Right ventricle myocardium superior (tissue), 1 donor: ENCODE measurements at regions not wholly inside any gene's neighbourhood (a gene's known extent, or its start where the extent isn't known, plus 50 kb on each side); places are given as distances from the start of the nearest gene placed in this dataset.
A peak's percentile ranks its signal among the peaks of the same experiment; 100 is the strongest.

Experiments used
- ATAC-seq: fragments of 200-7000 bp; cut with Tn5 transposase; one replicate; pipeline ENCODE4 v1.9.1; 2020; ENCODE audit warnings: mild to moderate bottlenecking; ENCODE audit not compliant: poor library complexity
- DNase-seq: peaks from one replicate; pipeline ENCODE4 v3.0.0-alpha.2; 2020
- intact Hi-C: fragments of 100-400 bp; cut with DNase I; formaldehyde crosslinking; loops from one replicate; pipeline ENCODE4 v1.11.2; 2022
- donor health status: DM: no; HTN: yes; CAD: no; lungs with severe emphysema.

DNA sequence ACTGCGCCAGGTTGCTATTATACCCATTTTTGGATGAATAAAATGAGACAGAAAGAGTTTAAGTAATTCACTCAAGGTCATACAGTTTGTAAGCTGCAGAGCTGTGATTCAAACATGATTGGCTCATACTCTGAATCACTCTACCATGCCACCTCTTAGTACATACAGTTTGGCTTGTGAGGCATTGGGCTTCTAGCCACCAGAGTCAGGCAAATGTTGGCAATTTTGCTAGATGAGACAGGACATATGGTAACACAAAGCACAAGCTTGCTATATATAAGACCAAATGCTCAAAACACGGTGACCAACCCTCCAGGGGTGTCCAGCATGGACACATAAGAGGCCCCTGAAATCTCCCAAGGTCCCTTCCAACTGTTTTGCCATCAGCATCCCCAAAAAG is 236.0 kb upstream of the IRX5 start:
- intact Hi-C loops = no loop called here
- ATAC-seq (no peak), DNase-seq (no peak)

DNA sequence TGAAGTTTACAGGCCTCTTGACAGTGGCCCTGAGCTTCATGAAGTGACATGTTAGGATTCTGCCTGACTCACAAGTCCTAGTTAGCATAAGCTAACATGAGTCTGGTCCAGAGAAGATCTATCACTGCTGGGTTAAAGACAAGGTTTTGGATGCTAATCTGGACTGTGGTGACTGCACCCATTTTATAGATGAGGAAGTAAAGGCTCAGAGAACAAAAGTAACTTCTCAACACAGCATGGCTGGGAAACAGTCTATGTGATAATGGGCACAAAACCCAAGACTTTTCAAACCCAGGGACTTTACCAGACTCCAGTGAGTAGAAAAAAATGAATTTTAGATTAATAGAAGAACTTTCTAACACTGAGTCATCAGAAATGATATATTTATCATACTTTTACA is 236.8 kb upstream of the IRX5 start:
- DNase-seq (no peak), ATAC-seq (no peak)
- intact Hi-C loops = no loop called here

DNA sequence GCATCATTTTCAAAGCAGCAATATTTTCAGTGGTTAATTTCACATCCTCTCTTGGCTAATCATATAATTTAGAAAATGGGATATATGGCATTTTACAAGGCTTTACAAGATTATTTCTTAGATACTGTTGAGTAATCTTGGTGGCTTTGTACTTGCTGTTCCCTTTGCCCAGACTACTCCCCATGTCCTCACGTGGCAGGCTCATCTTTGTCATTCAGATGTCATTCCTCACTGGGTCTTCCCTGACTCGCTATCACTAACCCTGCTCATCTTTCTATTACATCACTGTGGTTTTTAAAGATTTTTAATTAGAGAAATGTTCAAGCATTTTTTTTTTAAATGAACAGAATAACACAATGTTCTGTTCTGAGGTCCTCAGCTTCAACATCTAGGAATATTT is 240.0 kb upstream of the IRX5 start:
- intact Hi-C loops = no loop called here
- DNase-seq = no peak
- ATAC-seq = no peak

GRCh38 chr16:54690306-54690705 is 240.4 kb upstream of the IRX5 start:
- DNase-seq (no peak), ATAC-seq (no peak)
- intact Hi-C loops = no loop called here

GRCh38 chr16:54689072-54689865 is 241.4 kb upstream of the IRX5 start:
- no peak for ATAC-seq
- intact Hi-C loops = no loop called here
- no peak for DNase-seq

DNA sequence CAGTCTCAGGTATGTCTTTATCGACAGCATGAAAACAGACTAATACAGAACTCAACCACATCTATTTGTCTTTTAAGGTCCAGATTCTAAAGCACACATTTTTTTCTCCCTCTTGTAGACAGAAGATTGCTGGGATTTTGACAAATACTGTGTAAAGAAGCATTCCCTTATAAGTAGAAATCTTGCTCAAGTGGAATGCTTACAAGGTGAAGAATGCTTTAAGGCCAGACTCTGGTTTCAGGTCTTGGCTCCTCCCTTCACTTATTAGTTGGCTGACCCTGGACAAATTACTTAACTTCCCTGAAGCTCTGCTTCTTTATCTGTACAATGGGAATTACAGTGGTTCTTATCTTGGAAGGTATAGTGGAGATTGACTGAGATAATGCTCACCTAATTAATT is 242.3 kb upstream of the IRX5 start:
- intact Hi-C loops = no loop called here
- DNase-seq (no peak), ATAC-seq (no peak)

DNA sequence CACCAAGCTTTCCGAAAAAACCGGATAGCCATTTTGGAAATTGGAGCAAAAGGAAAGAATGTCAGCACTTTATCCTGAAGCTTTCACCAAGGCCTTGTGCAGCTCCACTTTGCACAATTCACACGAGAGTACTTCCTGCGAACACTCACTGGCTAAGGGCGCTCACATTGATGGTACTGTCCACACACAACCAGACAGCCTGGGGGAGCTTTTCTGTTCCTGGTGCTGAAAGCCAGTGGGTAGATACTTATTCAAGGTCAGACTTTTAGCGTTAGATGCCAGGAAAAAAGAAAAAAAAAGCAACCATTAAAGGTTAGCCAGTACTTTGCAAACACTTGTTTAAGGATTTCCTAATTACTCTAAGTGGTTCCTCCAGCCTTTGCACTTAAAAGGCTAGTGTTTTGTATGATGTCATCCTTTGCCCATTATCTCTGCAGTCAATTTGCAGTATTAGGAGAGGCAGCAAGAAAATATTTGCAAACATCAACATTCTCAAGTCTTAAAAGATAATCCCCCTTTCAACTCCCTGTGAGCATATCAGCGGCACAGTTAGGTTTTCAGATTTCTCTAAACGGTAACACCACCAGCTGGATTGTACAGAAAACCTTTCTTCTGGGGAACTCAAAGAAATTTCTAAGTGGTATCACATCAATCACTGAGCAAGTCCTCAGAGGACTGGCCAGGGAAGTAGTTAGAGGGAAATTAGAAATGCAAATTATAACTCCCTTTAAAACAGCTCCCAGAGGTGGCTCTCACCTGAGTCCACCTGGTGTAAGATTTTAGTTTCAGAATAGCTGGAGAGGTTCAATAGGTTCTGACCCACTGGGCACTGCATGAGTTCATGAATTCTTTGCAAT is 243.4 kb upstream of the IRX5 start:
- intact Hi-C loops = no loop called here
- DNase-seq = no peak

GRCh38 chr16:54685682-54686081 is 245.0 kb upstream of the IRX5 start:
- ATAC-seq = no peak
- no peak for DNase-seq
- intact Hi-C loops = no loop called here

More for the DNA sequence above, 243.4 kb upstream of the IRX5 start:
- no peak for ATAC-seq

GRCh38 chr16:54679531-54679930 is 251.1 kb upstream of the IRX5 start:
- DNase-seq (no peak), ATAC-seq (no peak)
- intact Hi-C loops = no loop called here

- no peak for DNase-seq
- no peak for ATAC-seq
- intact Hi-C loops = no loop called here
These were observed 253.2 kb upstream of the IRX5 start for GRCh38 chr16:54677308-54677950.

DNA sequence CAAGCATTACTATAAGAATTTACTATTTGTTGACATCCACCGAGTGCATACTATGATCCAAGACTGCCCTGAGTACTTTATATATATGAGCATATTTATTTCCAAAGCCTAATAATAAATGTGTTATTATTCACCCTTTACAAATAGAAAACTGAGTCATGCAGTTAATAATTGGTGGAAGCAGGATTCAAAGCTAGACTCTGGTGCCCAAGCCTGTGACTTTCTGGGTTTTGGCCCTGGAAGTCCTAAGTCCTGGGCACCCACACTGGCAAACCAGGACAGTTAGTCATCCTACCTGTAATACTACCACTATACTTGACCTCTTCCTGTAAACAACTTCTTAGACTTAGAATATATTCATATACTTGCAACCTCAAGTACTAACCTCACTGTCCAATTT is 257.4 kb upstream of the IRX5 start:
- intact Hi-C loops = no loop called here
- DNase-seq (no peak), ATAC-seq (no peak)

- no peak for ATAC-seq
- intact Hi-C loops = no loop called here
These were observed 258.2 kb upstream of the IRX5 start for GRCh38 chr16:54672500-54672899.

GRCh38 chr16:54657709-54658102 is 273.0 kb upstream of the IRX5 start:
- DNase-seq (no peak), ATAC-seq (no peak)
- intact Hi-C loops = no loop called here

More at GRCh38 chr16:54672500-54672899, 258.2 kb upstream of the IRX5 start:
- DNase-seq = no peak

DNA sequence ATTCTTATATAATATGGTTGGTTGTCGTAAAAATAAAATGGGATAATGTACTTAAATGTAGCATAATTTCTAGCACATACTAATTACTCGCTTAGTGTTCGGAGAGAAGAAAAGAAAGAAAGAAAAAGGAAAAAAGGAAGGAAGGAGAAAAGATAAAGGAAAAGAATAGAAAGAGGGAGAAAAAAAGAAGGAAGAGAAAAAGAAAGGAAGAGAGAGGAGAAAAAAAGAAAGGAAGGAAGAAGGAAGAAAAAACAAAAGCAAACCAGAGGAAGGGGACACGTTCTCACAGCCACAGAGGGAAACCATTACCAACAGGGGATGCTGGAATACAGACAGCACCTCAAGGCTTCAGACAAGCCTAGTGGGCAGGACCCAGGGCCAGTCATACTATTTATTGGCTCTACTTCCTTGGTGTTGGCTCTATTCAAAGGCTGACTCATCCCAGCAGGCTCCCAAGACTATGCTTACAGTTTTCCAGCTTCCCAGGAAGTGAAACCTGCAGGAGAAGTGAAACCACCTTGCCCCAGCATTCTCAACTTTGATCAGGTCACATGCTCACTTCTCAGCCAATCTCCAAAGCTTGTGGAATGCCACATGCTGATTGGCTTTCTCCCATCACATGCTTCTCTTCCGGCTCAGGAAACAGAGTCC is 273.5 kb upstream of the IRX5 start:
- DNase-seq (no peak), ATAC-seq (peak; percentile 69)
- intact Hi-C loops = no loop called here

DNA sequence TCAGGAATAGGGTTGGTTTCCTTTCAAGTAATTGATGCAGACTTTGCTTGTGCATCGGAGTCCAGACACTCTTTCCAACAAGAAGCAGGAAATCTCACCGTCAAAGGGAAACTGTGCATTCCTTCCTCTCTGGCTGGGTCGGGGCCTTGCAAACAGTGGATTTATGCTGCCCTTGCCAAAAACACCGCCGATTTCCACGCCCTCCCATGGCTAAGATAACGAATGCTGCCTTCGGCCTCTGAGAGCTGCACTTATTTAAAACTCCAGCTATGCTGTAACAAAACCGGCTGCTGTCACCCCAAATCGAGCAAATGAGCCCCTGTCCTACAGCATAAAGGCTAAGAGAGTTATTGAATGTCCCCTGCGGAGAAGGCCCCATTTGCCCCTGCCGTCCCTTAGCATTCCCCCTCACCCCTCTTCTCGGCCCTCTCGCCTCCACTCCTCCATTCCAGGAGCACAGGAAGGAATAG is 275.5 kb upstream of the IRX5 start:
- ATAC-seq = peak; percentile 79
- intact Hi-C loops = no loop called here
- peak; percentile 46 for DNase-seq

DNA sequence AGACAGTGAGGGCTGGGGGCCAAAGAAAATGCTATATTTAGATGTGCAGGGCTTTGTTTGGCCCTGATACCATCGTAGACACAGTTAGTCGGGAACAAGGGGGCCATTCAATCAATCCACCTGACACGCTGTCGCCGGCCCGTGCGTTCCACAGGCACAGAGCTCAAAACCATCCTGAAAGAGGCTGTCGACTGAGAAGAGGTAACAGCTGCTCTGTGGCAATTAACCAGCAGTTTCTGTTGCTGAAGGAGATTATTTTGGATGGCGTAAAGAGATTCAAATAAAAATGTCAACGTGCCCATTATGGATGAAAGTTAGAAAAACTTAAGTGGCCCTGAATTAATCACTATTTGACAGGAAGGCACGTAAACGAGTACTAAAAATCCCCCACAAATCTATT is 276.2 kb upstream of the IRX5 start:
- intact Hi-C loops = no loop called here
- DNase-seq (no peak), ATAC-seq (peak; percentile 45)

DNA sequence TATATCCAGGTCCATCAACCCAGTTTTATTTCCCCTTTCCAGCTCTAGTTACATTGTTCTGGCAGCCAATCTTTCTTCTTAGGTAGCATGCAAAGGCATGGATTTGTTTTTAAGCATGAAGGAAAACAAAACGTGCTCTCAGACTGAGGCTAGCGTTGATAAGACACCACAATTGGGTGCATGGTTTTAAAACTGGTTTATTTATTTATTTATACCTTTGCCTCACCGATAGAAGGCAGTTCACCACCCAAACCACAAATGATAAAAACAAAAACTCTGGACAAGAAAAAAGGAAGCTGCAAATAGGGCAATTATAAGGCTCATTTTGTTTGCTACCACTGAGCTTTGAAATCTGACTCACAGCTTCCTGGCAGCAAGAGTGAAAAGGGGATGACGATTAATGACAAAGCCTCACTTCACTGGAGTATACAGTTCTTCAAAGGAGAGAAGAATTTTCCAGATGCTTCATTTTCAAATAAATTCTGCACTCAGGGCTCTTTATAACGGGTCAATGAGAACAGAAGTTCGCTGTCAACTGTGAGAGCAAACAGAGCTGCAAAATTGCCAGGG is 278.4 kb upstream of the IRX5 start:
- intact Hi-C loops = no loop called here
- ATAC-seq (no peak), DNase-seq (no peak)

DNA sequence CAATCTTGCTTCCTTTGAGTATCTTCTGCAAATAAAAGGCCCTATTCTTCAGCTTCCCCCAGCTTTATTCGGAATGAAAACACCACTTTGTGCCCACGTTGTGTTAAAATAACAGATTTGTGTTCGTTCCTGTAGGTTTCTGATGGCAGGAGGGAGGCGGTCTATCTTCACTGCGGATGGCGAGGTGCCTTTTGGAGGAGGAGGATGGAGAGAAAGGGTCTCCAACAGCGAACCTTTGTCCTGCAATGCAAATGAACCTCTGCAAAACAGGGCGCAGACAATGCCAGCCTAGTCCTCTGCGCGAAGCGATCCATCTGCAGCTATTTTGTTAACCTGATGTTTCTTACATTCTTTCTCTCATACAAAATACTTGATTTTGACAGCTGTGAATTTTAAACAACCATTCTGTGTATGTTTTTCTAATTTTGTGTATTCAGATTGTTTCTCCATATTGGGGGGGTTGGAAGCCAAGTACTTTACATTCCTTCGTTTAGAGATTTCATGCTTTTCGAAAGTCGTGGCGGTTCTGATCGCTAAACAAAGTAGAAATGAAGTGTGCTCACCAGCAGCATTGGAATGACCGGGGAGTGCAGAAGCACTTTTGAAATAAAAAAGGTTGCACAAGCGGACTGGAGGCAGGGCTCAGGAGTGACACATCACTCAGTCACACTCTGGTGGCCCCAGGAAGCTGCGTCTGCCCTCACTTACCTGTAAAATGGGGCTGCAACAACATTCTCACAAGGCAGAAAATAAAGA is 279.0 kb upstream of the IRX5 start:
- no peak for ATAC-seq
- intact Hi-C loops = no loop called here
- DNase-seq = no peak
